ENCODE measurements at regions not wholly inside any gene's neighbourhood (a gene's known extent, or its start where the extent isn't known, plus 50 kb on each side); places are given as distances from the start of the nearest gene placed in this dataset.
"Not testable (repeated sequence)": the region's sequence is repeated elsewhere in the genome, so short reads cannot be mapped to it uniquely, and the experiment has no call there.

GRCh38 chr14:85187521-85187920 is 342.4 kb upstream of the FLRT2 start:
- H3K79me2 ChIP-seq (ENCODE audit: insufficient read depth, low read depth, low read length), result no peaks in the 10 kb centered on the region
- H2AFZ ChIP-seq (ENCODE audit: low read length), result no peak overlapping the region
- no peak overlapping the region for H3K4me2 ChIP-seq (ENCODE audit: low read length)
- TF ChIP-seq, protein P1, sequence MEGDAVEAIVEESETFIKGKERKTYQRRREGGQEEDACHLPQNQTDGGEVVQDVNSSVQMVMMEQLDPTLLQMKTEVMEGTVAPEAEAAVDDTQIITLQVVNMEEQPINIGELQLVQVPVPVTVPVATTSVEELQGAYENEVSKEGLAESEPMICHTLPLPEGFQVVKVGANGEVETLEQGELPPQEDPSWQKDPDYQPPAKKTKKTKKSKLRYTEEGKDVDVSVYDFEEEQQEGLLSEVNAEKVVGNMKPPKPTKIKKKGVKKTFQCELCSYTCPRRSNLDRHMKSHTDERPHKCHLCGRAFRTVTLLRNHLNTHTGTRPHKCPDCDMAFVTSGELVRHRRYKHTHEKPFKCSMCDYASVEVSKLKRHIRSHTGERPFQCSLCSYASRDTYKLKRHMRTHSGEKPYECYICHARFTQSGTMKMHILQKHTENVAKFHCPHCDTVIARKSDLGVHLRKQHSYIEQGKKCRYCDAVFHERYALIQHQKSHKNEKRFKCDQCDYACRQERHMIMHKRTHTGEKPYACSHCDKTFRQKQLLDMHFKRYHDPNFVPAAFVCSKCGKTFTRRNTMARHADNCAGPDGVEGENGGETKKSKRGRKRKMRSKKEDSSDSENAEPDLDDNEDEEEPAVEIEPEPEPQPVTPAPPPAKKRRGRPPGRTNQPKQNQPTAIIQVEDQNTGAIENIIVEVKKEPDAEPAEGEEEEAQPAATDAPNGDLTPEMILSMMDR (conservative IDR thresholded peaks at IDR 0.05; ENCODE audit: low read length), result no peak
- TF ChIP-seq EZH2phosphoT487 (IDR thresholded peaks at IDR 0.05; ENCODE audit: borderline replicate concordance, low read depth, low read length), result no peak
- no peak overlapping the region for H3K27ac ChIP-seq (ENCODE audit: low read depth, low read length, poor library complexity, severe bottlenecking)
- ChIA-PET POLR2A (no interaction called here), CTCF (ENCODE audit: unreplicated experiment) (no interaction called here)
- intact Hi-C loops (cut with micrococcal nuclease; ENCODE audit: unreplicated experiment), result no loop called here
- no peaks in the 10 kb centered on the region for H4K20me1 ChIP-seq (ENCODE audit: insufficient read depth, low read length)
- no peaks in the 10 kb centered on the region for H3K4me1 ChIP-seq (ENCODE audit: insufficient read depth, low read length, poor library complexity, severe bottlenecking)
- H3K4me3 ChIP-seq (ENCODE audit: low read depth, low read length, poor library complexity, severe bottlenecking), result no peak overlapping the region
- no peaks in the 10 kb centered on the region for H3K36me3 ChIP-seq (ENCODE audit: insufficient read depth, low read length)
- no peak for DNase-seq (ENCODE audit: low spot score)
- H3K9me3 ChIP-seq (ENCODE audit: low read length), result no peaks in the 10 kb centered on the region
- no peaks in the 10 kb centered on the region for H3K9me2 ChIP-seq (ENCODE audit: insufficient read depth, low read length)
- no TSS peak for BruUV-seq (replicated peaks)

DNA sequence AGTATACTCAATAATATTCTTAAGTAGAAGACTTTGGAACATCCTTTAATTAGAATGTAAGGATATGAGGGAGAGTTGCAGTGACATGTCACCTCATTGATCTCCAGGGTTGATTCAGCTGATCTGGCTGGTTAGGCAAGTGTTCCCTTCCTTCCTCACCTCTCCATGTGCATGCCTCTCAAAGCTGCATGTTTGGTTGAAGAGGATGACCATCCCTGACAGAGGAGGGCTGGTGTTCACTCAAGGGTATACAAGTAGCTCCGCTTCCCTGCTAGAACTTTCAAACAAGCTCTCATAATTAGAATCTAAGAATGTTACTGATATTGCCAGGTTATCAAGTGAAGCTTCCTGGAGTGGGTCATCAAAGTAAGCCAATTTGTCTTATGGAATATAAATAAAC is 341.1 kb upstream of the FLRT2 start:
- no peak for DNase-seq (ENCODE audit: low spot score)
- no peak overlapping the region for H2AFZ ChIP-seq (ENCODE audit: low read length)
- intact Hi-C loops (cut with micrococcal nuclease; ENCODE audit: unreplicated experiment), result no loop called here
- no TSS peak for BruUV-seq (replicated peaks)
- H3K4me2 ChIP-seq (ENCODE audit: low read length), result no peak overlapping the region
- TF ChIP-seq, protein P1 (conservative IDR thresholded peaks at IDR 0.05; ENCODE audit: low read length), result no peak
- TF ChIP-seq EZH2phosphoT487 (IDR thresholded peaks at IDR 0.05; ENCODE audit: borderline replicate concordance, low read depth, low read length), result no peak
- H3K4me1 ChIP-seq (ENCODE audit: insufficient read depth, low read length, poor library complexity, severe bottlenecking), result no peaks in the 10 kb centered on the region
- H3K4me3 ChIP-seq (ENCODE audit: low read depth, low read length, poor library complexity, severe bottlenecking), result no peak overlapping the region
- no peak overlapping the region for H3K27ac ChIP-seq (ENCODE audit: low read depth, low read length, poor library complexity, severe bottlenecking)
- no peaks in the 10 kb centered on the region for H3K36me3 ChIP-seq (ENCODE audit: insufficient read depth, low read length)
- H3K9me3 ChIP-seq (ENCODE audit: low read length), result no peaks in the 10 kb centered on the region
- H3K9me2 ChIP-seq (ENCODE audit: insufficient read depth, low read length), result no peaks in the 10 kb centered on the region
- POLR2A ChIA-PET, result no interaction called here
- no peaks in the 10 kb centered on the region for H3K79me2 ChIP-seq (ENCODE audit: insufficient read depth, low read depth, low read length)
- CTCF ChIA-PET (ENCODE audit: unreplicated experiment), result no interaction called here
- H4K20me1 ChIP-seq (ENCODE audit: insufficient read depth, low read length), result no peaks in the 10 kb centered on the region

DNA sequence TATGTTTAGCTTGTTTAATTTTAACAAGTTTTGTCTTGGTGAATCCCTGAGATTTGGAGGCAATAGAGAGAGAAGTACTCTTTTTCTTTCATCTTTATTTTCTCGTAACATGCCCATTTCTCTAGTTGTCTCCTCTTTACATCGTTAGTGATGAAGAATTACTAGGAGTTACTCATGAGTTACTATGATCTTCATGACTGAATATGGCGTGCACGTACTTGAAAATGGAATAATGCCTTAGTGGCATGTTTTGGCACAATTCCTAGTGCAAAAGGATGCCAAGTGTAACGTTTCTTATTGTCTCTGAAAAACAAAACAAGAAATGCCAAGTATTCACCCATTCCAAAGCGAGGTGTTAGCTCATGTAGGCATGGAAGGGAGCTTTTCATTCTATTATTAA is 340.7 kb upstream of the FLRT2 start:
- intact Hi-C loops (cut with micrococcal nuclease; ENCODE audit: unreplicated experiment); CTCF ChIA-PET (ENCODE audit: unreplicated experiment); H3K79me2 ChIP-seq (ENCODE audit: insufficient read depth, low read depth, low read length); H3K36me3 ChIP-seq (ENCODE audit: insufficient read depth, low read length); H3K4me1 ChIP-seq (ENCODE audit: insufficient read depth, low read length, poor library complexity, severe bottlenecking); POLR2A ChIA-PET; H3K9me2 ChIP-seq (ENCODE audit: insufficient read depth, low read length); H3K4me3 ChIP-seq (ENCODE audit: low read depth, low read length, poor library complexity, severe bottlenecking); H4K20me1 ChIP-seq (ENCODE audit: insufficient read depth, low read length); DNase-seq (ENCODE audit: low spot score); H3K27ac ChIP-seq (ENCODE audit: low read depth, low read length, poor library complexity, severe bottlenecking); H3K4me2 ChIP-seq (ENCODE audit: low read length); H3K9me3 ChIP-seq (ENCODE audit: low read length); BruUV-seq (replicated peaks); H2AFZ ChIP-seq (ENCODE audit: low read length): not testable (repeated sequence)

Measured in OCI-LY7 (cell line).